Keratinocyte (primary cell): ENCODE measurements at regions not wholly inside any gene's neighbourhood (a gene's known extent, or its start where the extent isn't known, plus 50 kb on each side); places are given as distances from the start of the nearest gene placed in this dataset.

Experiments
- DNase-seq: peaks from one replicate; pipeline ENCODE4 v3.0.0-alpha.2; 2011; ENCODE audit warnings: low read depth, missing footprints, low spot score
- FAIRE-seq: peaks from 2 replicates; lab custom pipeline; 2011; peaks lifted over from hg19 to GRCh38; lab: Jason Lieb, UNC
- H2AFZ ChIP-seq: 2 replicates; pipeline ENCODE4 v1.6.0; 2012; ENCODE audit warnings: low read length, control low read depth, inconsistent platforms; ENCODE audit not compliant: control insufficient read depth
- H3K27ac ChIP-seq: 2 replicates; pipeline ENCODE4 v1.5.1; 2011; ENCODE audit warnings: low read length; ENCODE audit not compliant: control insufficient read depth, insufficient read depth
- H3K27me3 ChIP-seq: 3 replicates; pipeline ENCODE4 v1.6.0; 2011; ENCODE audit warnings: low read length; ENCODE audit not compliant: control insufficient read depth, insufficient read depth; ENCODE audit errors: extremely low read depth
- H3K36me3 ChIP-seq, 2 experiments: 2 replicates in 1 of 2; 3 replicates in 1 of 2; pipeline ENCODE4 v1.5.1; 2011; ENCODE audit warnings: low read length in 2 of 2, mild to moderate bottlenecking in 1 of 2; ENCODE audit not compliant: control insufficient read depth in 2 of 2, insufficient read depth in 2 of 2; ENCODE audit errors: extremely low read depth in 1 of 2
- H3K4me1 ChIP-seq: 3 replicates; pipeline ENCODE4 v1.5.1; 2011; ENCODE audit warnings: low read length; ENCODE audit not compliant: control insufficient read depth, insufficient read depth; ENCODE audit errors: extremely low read depth
- H3K4me2 ChIP-seq: 3 replicates; pipeline ENCODE4 v1.6.0; 2011; ENCODE audit warnings: low read depth, low read length; ENCODE audit not compliant: control insufficient read depth, insufficient read depth; ENCODE audit errors: extremely low read depth
- H3K4me3 ChIP-seq, 3 experiments: fragments of 200-600 bp in 1 of 3; sonication (generic) in 1 of 3; 2 replicates in 2 of 3; 3 replicates in 1 of 3; pipeline ENCODE4 v1.5.1; 2011 to 2016; ENCODE audit warnings: low read length in 3 of 3, mild to moderate bottlenecking in 3 of 3, control low read depth in 2 of 3, inconsistent platforms in 1 of 3, low read depth in 1 of 3, mixed read lengths in 1 of 3, mixed run types in 1 of 3, moderate library complexity in 1 of 3; ENCODE audit not compliant: control insufficient read depth in 2 of 3, insufficient read depth in 2 of 3; ENCODE audit errors: extremely low read depth in 1 of 3
- H3K79me2 ChIP-seq: 2 replicates; pipeline ENCODE4 v1.6.0; 2012; ENCODE audit warnings: low read length; ENCODE audit not compliant: control insufficient read depth, insufficient read depth
- H3K9ac ChIP-seq: 3 replicates; pipeline ENCODE4 v1.6.0; 2011; ENCODE audit warnings: low read length; ENCODE audit not compliant: control insufficient read depth, insufficient read depth; ENCODE audit errors: extremely low read depth
- H3K9me1 ChIP-seq: 3 replicates; pipeline ENCODE4 v1.6.0; 2011; ENCODE audit warnings: low read length; ENCODE audit not compliant: control insufficient read depth, insufficient read depth; ENCODE audit errors: extremely low read depth
- H3K9me3 ChIP-seq: 2 replicates; pipeline ENCODE4 v1.5.1; 2012; ENCODE audit warnings: low read depth, low read length; ENCODE audit not compliant: control insufficient read depth
- H4K20me1 ChIP-seq: 3 replicates; pipeline ENCODE4 v1.6.0; 2011; ENCODE audit warnings: low read length; ENCODE audit not compliant: control insufficient read depth, insufficient read depth; ENCODE audit errors: extremely low read depth
- EZH2 ChIP-seq: IDR thresholded peaks from one replicate; pipeline ENCODE4 v1.6.1; 2012; ENCODE audit warnings: inconsistent platforms, mild to moderate bottlenecking, low read length, moderate library complexity
- dilution Hi-C: fragments of 300-500 bp; cut with MboI; formaldehyde crosslinking; loops from one replicate; pipeline ENCODE4 v1.7.0; 2020; ENCODE audit warnings: low sequenced_read_pairs; ENCODE audit not compliant: extremely low pct_ligation_motif_present
- TF ChIP-seq, protein P1 (sequence below), 3 experiments: IDR thresholded peaks in 1 of 3; conservative IDR thresholded peaks in 1 of 3; optimal IDR thresholded peaks in 1 of 3; 2 replicates in 2 of 3; 3 replicates in 1 of 3; pipeline versions ENCODE3 to v1.5.1; 2011; ENCODE audit warnings: low read length in 3 of 3, mild to moderate bottlenecking in 3 of 3, moderate library complexity in 2 of 3, control low read depth in 1 of 3, inconsistent platforms in 1 of 3; ENCODE audit not compliant: insufficient read depth in 2 of 3; ENCODE audit errors: extremely low read depth in 1 of 3

DNA sequence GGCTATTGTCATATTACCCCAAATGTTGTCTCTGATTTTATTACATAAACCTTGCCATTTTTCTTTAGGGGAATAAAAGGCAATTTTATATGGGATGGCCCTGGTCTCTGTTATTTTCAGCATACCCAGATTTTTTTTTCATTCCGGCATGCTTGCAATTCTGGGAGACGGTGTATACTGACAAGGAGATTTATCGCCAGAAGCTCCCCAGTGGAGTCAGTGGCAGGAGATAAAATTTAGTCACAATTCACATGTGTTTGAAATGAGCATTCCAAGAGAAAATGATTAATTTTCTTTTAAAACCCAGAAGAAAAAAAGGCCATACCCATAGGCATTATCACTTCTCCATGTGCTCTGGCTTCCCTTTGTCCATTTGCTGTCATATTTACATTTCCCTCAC is 250.8 kb upstream of the RSPO3 start:
- DNase-seq (no peak), FAIRE-seq (no peak)
- Histone ChIP-seq H3K4me1 (no peaks in the 10 kb centered on the region), H4K20me1 (no peaks in the 10 kb centered on the region), H3K9me1 (no peaks in the 10 kb centered on the region), H2AFZ (no peak overlapping the region), H3K4me2 (no peak overlapping the region), H3K27me3 (no peaks in the 10 kb centered on the region), H3K4me3 (no peak overlapping the region), H3K79me2 (no peaks in the 10 kb centered on the region), H3K27ac (no peak overlapping the region), H3K9me3 (no peaks in the 10 kb centered on the region), H3K36me3 (no peaks in the 10 kb centered on the region), H3K9ac (no peak overlapping the region)
- TF ChIP-seq, protein P1, sequence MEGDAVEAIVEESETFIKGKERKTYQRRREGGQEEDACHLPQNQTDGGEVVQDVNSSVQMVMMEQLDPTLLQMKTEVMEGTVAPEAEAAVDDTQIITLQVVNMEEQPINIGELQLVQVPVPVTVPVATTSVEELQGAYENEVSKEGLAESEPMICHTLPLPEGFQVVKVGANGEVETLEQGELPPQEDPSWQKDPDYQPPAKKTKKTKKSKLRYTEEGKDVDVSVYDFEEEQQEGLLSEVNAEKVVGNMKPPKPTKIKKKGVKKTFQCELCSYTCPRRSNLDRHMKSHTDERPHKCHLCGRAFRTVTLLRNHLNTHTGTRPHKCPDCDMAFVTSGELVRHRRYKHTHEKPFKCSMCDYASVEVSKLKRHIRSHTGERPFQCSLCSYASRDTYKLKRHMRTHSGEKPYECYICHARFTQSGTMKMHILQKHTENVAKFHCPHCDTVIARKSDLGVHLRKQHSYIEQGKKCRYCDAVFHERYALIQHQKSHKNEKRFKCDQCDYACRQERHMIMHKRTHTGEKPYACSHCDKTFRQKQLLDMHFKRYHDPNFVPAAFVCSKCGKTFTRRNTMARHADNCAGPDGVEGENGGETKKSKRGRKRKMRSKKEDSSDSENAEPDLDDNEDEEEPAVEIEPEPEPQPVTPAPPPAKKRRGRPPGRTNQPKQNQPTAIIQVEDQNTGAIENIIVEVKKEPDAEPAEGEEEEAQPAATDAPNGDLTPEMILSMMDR (optimal IDR thresholded peaks at IDR 0.05 in 1 of 3, IDR thresholded peaks at IDR 0.05 in 1 of 3, conservative IDR thresholded peaks at IDR 0.05 in 1 of 3; ENCODE audit: extremely low read depth in 1 of 3, insufficient read depth in 2 of 3, low read length in 3 of 3), result no peak
- no peak for TF ChIP-seq EZH2
- dilution Hi-C loops, result no loop called here

DNA sequence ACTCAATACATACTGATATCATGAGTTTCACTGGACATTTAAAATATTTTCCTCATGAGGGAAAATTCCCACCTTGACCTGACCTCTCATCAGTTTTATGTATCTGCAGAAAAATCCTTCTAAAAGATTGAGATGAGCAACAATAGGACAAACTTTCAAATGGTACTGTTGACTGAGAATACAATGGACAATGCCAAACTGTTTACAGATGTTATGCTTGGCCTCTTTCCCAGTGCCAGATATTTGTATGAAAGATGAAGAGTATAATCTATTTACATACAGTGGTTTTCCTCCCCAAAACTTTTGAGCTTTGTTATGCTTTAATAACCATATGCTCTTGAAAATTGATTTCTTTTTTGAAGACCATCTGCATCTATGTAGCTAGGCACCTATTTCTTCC is 245.1 kb upstream of the RSPO3 start:
- FAIRE-seq (no peak), DNase-seq (no peak)
- Histone ChIP-seq H3K9ac (no peak overlapping the region), H3K79me2 (no peaks in the 10 kb centered on the region), H3K4me3 (no peak overlapping the region), H3K27ac (no peak overlapping the region), H4K20me1 (no peaks in the 10 kb centered on the region), H3K27me3 (no peaks in the 10 kb centered on the region), H3K4me2 (no peak overlapping the region), H3K36me3 (no peaks in the 10 kb centered on the region), H3K9me3 (no peaks in the 10 kb centered on the region), H2AFZ (no peak overlapping the region), H3K4me1 (no peaks in the 10 kb centered on the region), H3K9me1 (no peaks in the 10 kb centered on the region)
- TF ChIP-seq EZH2, result no peak
- TF ChIP-seq, protein P1 (optimal IDR thresholded peaks at IDR 0.05 in 1 of 3, IDR thresholded peaks at IDR 0.05 in 1 of 3, conservative IDR thresholded peaks at IDR 0.05 in 1 of 3; ENCODE audit: extremely low read depth in 1 of 3, insufficient read depth in 2 of 3, low read length in 3 of 3), result no peak
- dilution Hi-C loops, result no loop called here
